ENCODE measurements at regions not wholly inside any gene's neighbourhood (a gene's known extent, or its start where the extent isn't known, plus 50 kb on each side); places are given as distances from the start of the nearest gene placed in this dataset.

GRCh38 chr12:88298761-88299242, 156.7 kb downstream of the TMTC3 start:
- H3K9me3 ChIP-seq: no peaks in the 10 kb centered on the region
- no peaks in the 10 kb centered on the region for H3K36me3 Mint-ChIP-seq (ENCODE audit: insufficient read depth, unreplicated experiment)
- no peak for TF ChIP-seq CTCF (IDR thresholded peaks at IDR 0.05; ENCODE audit: insufficient read depth in 1 of 2, low read depth in 1 of 2, low read length in 1 of 2, severe bottlenecking in 1 of 2, unreplicated experiment in 1 of 2)
- CTCF ChIA-PET: no interaction called here
- DNase-seq: no peak
- H3K27me3 Mint-ChIP-seq (ENCODE audit: insufficient read depth, unreplicated experiment): no peaks in the 10 kb centered on the region
- H3K36me3 ChIP-seq (ENCODE audit: control insufficient read depth, insufficient read depth, low read length): no peaks in the 10 kb centered on the region
- no peak overlapping the region for H3K4me3 Mint-ChIP-seq (ENCODE audit: unreplicated experiment)
- BruUV-seq (replicated peaks): no TSS peak
- no peaks in the 10 kb centered on the region for H3K9me3 Mint-ChIP-seq (ENCODE audit: unreplicated experiment)
- intact Hi-C loops (cut with micrococcal nuclease; ENCODE audit: unreplicated experiment): no loop called here
- H3K4me1 ChIP-seq: peaks cover 12% of the 10 kb centered on the region; the same call in 1 of the 2 replicates
- POLR2A ChIA-PET: no interaction called here
- H3K4me3 ChIP-seq (ENCODE audit: low read depth, low read length): no peak overlapping the region
- no peaks in the 10 kb centered on the region for H3K27me3 ChIP-seq (replicated peaks; ENCODE audit: control insufficient read depth, insufficient read depth, low read length)
- H3K4me1 Mint-ChIP-seq (ENCODE audit: low read depth, unreplicated experiment): no peaks in the 10 kb centered on the region
- no peak overlapping the region for H3K27ac Mint-ChIP-seq (ENCODE audit: unreplicated experiment)

GRCh38 chr12:88299567-88300101, 157.5 kb downstream of the TMTC3 start:
- Histone ChIP-seq H3K27me3 (replicated peaks; ENCODE audit: control insufficient read depth, insufficient read depth, low read length) (no peaks in the 10 kb centered on the region), H3K4me1 (peaks cover 12% of the 10 kb centered on the region; the same call in 1 of the 2 replicates), H3K4me3 (ENCODE audit: low read depth, low read length) (no peak overlapping the region), H3K36me3 (ENCODE audit: control insufficient read depth, insufficient read depth, low read length) (no peaks in the 10 kb centered on the region), H3K9me3 (no peaks in the 10 kb centered on the region)
- no peak for DNase-seq
- no peak overlapping the region for H3K27ac Mint-ChIP-seq (ENCODE audit: unreplicated experiment)
- no peaks in the 10 kb centered on the region for H3K36me3 Mint-ChIP-seq (ENCODE audit: insufficient read depth, unreplicated experiment)
- no peaks in the 10 kb centered on the region for H3K9me3 Mint-ChIP-seq (ENCODE audit: unreplicated experiment)
- CTCF ChIA-PET: no interaction called here
- H3K4me3 Mint-ChIP-seq (ENCODE audit: unreplicated experiment): no peak overlapping the region
- intact Hi-C loops (cut with micrococcal nuclease; ENCODE audit: unreplicated experiment): no loop called here
- BruUV-seq (replicated peaks): no TSS peak
- H3K4me1 Mint-ChIP-seq (ENCODE audit: low read depth, unreplicated experiment): no peaks in the 10 kb centered on the region
- no peaks in the 10 kb centered on the region for H3K27me3 Mint-ChIP-seq (ENCODE audit: insufficient read depth, unreplicated experiment)
- no peak for TF ChIP-seq CTCF (IDR thresholded peaks at IDR 0.05; ENCODE audit: insufficient read depth in 1 of 2, low read depth in 1 of 2, low read length in 1 of 2, severe bottlenecking in 1 of 2, unreplicated experiment in 1 of 2)
- POLR2A ChIA-PET: no interaction called here

- DNase-seq: peak in 1 of 2 experiments; percentile 7
- Histone ChIP-seq H3K36me3 (ENCODE audit: control insufficient read depth, insufficient read depth, low read length) (no peaks in the 10 kb centered on the region), H3K4me3 (ENCODE audit: low read depth, low read length) (no peak overlapping the region), H3K27me3 (replicated peaks; ENCODE audit: control insufficient read depth, insufficient read depth, low read length) (no peaks in the 10 kb centered on the region), H3K9me3 (no peaks in the 10 kb centered on the region), H3K4me1 (peaks cover 24% of the 10 kb centered on the region)
- Mint-ChIP-seq H3K9me3 (ENCODE audit: unreplicated experiment) (no peaks in the 10 kb centered on the region), H3K4me1 (ENCODE audit: low read depth, unreplicated experiment) (no peaks in the 10 kb centered on the region), H3K27ac (ENCODE audit: unreplicated experiment) (no peak overlapping the region), H3K36me3 (ENCODE audit: insufficient read depth, unreplicated experiment) (no peaks in the 10 kb centered on the region), H3K4me3 (ENCODE audit: unreplicated experiment) (no peak overlapping the region), H3K27me3 (ENCODE audit: insufficient read depth, unreplicated experiment) (no peaks in the 10 kb centered on the region)
- no TSS peak for BruUV-seq (replicated peaks)
- no peak for TF ChIP-seq CTCF (IDR thresholded peaks at IDR 0.05; ENCODE audit: insufficient read depth in 1 of 2, low read depth in 1 of 2, low read length in 1 of 2, severe bottlenecking in 1 of 2, unreplicated experiment in 1 of 2)
- ChIA-PET POLR2A (no interaction called here), CTCF (no interaction called here)
- intact Hi-C loops (cut with micrococcal nuclease; ENCODE audit: unreplicated experiment): no loop called here
These were observed 158.8 kb downstream of the TMTC3 start for GRCh38 chr12:88300931-88301330.
